SU-DHL-6 (cell line): ENCODE measurements at regions not wholly inside any gene's neighbourhood (a gene's known extent, or its start where the extent isn't known, plus 50 kb on each side); places are given as distances from the start of the nearest gene placed in this dataset.

Experiments used
- EZH2phosphoT487 ChIP-seq: fragments of 200-600 bp; sonication (generic), shearing (Covaris generic); conservative IDR thresholded peaks from 2 replicates; pipeline ENCODE4 v1.6.1; 2018; ENCODE audit warnings: mild to moderate bottlenecking, antibody characterized with exemption, low read length, moderate library complexity, mixed read lengths
- TF ChIP-seq, protein P1 (sequence below): fragments of 200-600 bp; sonication (generic); IDR thresholded peaks from one replicate; pipeline ENCODE4 v1.5.1; 2017; ENCODE audit warnings: antibody characterized with exemption, mild to moderate bottlenecking, low read length, moderate library complexity; ENCODE audit not compliant: insufficient read depth, poor library complexity, severe bottlenecking

DNA sequence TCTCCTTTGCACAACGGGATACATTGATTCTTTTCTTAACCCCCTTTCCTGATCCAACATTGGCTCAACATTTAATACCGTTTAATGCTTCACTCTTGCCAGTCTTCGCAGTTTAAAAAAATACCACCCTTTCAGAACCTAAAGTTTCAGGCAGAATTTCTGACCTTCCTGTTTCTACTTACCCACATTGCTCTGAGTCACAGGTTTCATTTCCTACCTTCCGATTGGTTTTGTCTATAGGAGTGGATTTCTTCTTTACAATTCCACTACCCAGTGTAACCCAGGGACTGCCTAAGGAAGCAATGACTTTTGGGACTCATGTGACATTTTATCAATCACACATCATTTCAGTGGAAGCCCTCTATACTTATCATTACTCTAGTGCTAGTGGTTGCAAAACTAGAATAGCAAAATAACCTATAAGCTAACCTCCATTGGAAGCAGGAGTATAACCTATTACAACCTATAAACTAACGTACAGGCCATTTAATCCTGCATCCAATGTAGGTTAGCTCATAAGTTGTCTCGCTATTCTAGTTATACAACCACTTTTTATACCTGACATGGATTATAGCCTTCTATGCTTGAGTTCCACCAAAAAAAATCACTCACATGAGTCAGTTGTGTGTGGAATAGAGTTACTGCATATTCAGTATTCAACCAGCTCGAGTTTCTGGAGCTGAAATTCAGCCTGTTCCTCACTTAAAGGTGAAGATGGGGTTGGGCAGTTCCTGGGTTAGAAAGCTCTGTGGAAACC, 64.9 kb upstream of the KITLG start:
- TF ChIP-seq, protein P1, sequence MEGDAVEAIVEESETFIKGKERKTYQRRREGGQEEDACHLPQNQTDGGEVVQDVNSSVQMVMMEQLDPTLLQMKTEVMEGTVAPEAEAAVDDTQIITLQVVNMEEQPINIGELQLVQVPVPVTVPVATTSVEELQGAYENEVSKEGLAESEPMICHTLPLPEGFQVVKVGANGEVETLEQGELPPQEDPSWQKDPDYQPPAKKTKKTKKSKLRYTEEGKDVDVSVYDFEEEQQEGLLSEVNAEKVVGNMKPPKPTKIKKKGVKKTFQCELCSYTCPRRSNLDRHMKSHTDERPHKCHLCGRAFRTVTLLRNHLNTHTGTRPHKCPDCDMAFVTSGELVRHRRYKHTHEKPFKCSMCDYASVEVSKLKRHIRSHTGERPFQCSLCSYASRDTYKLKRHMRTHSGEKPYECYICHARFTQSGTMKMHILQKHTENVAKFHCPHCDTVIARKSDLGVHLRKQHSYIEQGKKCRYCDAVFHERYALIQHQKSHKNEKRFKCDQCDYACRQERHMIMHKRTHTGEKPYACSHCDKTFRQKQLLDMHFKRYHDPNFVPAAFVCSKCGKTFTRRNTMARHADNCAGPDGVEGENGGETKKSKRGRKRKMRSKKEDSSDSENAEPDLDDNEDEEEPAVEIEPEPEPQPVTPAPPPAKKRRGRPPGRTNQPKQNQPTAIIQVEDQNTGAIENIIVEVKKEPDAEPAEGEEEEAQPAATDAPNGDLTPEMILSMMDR: no peak
- TF ChIP-seq EZH2phosphoT487: no peak
